NCI-H524 (cell line): ENCODE measurements at regions not wholly inside any gene's neighbourhood (a gene's known extent, or its start where the extent isn't known, plus 50 kb on each side); places are given as distances from the start of the nearest gene placed in this dataset.
A peak's percentile ranks its signal among the peaks of the same experiment; 100 is the strongest.

Source experiments
- DNase-seq, 2 experiments: peaks; one replicate each; lab custom pipeline; 2025; lab: John Stamatoyannopoulos, UW

DNA sequence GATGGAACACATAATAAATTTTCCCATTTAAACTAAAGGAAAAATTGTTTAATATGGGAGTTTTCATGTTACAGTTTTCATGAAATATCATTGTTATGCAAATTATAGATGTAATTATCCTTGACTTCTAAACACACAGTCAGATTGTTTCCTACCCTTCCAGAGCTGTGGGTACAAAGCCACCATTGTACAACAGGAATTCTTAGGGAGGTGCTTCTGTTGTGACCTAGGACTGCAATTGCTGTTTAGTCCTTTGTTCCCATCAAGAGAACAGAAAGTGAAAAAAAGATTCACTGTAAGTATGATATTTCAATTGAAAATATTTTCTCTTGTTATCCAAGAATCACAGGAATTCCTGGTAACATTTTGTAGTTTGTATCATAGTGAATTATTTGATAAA is 455.3 kb upstream of the NAALADL2 start:
- DNase-seq: no peak

DNA sequence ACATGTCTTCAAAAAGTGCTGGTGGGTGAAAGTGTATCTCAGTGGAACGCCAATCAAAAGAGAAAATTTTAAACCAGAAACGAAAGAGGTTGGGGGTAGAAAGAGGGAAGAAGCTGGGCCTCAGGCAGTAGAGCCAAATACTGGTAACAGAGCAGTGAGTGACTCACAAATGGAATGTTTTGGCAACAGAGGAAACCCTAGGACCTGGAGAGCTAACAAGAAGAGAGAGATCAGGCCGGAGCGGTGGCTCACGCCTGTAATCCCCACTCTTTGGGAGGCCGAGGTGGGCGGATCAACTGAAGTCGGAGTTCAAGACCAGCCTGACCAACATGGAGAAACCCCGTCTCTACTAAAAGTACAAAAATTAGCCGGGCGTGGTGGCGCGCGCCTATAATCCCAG is 450.8 kb upstream of the NAALADL2 start:
- no peak for DNase-seq

GRCh38 chr3:174409086-174409743 is 449.9 kb upstream of the NAALADL2 start:
- no peak for DNase-seq

GRCh38 chr3:174413062-174413912 is 445.8 kb upstream of the NAALADL2 start:
- no peak for DNase-seq

- DNase-seq: no peak
These were observed 444.2 kb upstream of the NAALADL2 start for GRCh38 chr3:174414902-174415301.

DNA sequence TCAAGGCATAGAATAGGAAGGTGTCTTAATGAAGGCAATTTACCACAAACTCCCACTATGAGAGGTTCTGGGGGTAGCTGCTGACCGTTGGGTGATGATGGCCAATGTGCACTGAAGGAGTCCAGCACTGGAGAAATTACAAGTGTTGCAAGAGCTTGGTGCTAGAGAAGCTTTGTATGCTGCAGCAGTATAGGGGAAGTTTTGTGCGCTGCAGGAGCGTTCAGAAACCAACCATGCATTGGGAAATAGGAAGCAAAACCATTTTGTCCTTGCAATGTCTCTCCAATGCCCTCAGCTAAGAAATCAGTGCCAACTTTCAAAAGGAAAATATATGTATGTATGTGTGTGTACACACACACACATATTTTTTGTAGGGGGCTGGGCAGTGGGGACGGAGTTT is 441.6 kb upstream of the NAALADL2 start:
- no peak for DNase-seq

- DNase-seq: no peak
These were observed 439.9 kb upstream of the NAALADL2 start for GRCh38 chr3:174419216-174419615.

DNA sequence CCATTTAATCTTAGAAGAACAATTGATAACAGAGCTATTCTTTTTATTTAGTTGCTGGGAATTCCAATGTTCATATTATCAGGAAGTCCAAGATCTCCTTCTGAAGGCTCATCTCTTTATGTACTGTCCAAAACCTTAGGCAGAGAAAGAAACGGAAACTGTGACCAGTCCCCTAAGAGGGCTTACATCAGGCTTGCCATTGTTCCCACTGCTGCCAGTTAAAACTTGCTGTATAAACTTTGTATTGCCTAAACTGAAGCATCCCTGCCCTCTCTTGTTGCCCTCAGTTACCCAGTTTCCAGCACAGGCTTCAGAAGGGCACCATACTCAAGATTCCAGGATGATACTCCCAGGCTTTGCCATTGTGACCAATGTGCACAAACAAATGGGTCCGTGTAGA is 435.2 kb upstream of the NAALADL2 start:
- no peak for DNase-seq

- no peak for DNase-seq
These were observed 434.5 kb upstream of the NAALADL2 start for GRCh38 chr3:174424656-174425055.

DNA sequence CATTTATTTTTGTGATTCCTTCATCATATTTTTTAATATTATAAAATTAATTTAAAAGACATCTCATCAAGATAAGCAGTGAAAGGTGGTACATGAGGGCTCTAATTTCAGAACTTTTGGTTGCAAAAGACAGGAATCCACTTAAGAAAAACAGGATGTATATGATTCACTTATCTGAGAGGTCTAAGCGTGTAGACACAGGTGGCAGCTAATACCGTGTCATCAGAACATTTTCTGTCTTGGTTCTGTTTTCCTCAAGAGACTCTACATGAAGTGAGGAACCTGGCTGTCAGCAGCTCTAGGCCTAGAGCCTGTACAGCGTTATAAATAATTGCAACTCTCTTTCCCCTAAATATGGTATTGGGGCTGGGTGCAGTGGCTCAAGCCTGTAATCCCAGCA is 433.7 kb upstream of the NAALADL2 start:
- no peak for DNase-seq

DNA sequence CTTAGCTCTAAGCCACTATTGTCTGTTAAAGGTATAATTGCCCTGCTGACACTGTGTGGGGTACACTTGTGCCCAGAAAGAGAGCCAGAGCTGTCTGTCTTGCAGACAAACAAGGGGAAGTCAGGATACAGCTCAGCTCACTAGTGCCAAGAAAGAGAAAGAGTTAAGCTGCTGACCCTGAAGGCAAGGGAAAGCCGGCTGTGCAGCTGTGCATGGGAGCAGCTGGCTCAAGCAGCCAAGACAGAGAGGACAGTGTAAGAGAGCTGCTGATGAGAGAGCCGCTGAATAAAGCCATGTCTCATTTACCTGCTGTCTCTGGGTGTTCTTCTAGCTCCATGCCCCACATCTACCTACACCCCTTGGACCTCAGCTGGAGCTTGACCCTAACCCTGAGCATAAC is 428.1 kb upstream of the NAALADL2 start:
- DNase-seq: no peak

DNA sequence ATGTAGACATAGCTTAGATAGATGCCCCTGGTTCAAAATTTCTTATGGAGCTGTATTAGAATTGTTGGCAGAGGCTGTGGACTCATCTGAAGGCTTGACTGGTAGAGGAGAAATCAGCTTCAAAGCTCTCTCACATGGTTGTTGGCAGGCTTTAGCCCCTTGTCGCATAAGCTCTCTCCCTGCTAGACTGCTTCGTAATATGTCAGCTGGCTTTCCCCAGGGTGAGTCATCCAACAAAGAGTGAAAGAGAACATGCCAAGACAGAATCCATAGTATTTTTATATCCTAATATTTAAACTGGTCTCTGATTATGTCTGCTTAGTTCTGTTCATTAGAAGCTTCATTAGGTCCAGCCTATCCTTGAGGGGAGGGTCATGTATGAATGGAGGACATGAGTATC is 427.4 kb upstream of the NAALADL2 start:
- no peak for DNase-seq

GRCh38 chr3:174436367-174436766 is 422.8 kb upstream of the NAALADL2 start:
- no peak for DNase-seq

GRCh38 chr3:174438501-174439145 is 420.5 kb upstream of the NAALADL2 start:
- DNase-seq: no peak

DNA sequence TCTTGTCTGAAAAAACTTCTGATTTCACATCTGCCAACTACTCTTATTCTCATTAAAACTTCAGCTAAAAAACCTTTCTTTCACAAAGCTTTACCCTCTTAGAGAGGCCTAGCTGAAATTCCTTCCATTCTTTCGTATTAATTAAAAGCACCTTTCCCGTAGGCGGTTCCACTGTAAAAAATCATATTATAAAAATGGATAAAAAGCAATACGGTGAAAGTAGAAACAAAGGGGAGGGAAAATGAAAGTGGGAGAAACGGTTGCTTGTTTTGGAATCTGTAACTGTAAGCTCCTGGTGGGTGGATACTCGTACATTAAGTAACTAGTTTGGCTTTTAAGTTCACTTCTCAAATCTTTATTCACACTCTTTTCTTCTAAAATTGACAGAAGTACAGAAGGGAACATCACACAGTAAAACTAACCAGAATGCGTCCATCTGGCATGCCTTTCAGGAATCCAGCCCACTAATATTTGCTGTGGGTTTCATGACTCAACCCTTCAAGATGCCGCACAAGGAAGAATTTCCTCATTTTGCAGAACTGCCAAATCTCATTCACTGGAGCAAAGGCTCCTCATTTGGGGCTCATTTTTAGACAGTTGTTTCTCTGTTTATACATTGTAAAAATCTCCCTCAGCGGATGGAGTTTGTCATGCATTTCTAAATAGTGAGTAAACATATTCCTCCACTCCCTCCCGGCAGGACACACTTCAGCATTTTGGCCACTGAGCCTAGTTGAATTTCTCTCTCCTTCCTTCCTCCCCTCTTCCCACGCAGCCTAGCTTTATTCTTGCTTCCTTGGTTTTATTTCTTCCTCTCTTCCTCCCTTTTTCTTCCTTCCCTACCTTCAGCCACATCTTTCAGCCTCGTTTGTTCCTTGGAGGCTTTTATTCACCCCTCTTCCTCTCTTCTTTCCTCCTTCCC is 419.5 kb upstream of the NAALADL2 start:
- peak in 1 of 2 experiments; percentile 7 for DNase-seq

DNA sequence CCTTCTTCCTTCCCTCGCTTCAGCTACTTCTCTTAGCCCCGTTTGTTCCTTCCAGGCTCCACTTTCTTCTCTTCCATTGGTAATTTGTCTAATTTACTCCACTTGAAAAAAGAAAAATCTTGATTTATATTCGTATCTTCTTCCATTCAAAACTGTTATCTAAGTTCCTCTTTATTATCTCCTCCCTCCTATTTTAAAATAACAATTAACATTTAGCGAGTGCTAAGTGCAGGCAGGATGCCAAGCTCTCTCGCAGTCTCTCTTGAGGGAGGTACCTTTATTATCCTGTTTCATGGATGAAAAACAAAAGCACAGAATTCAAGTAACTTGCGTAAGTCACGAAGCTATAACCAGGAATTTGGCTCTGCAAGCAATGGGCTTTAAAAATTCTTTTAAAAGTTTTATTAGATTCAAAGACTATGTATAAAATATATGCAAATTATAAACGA is 418.9 kb upstream of the NAALADL2 start:
- DNase-seq: peak; percentile 15 to 64

- DNase-seq: peak; percentile 91 to 97
These were observed 418.2 kb upstream of the NAALADL2 start for GRCh38 chr3:174440741-174441587.

GRCh38 chr3:174441588-174442301 is 417.4 kb upstream of the NAALADL2 start:
- DNase-seq: peak; percentile 62 to 71

DNA sequence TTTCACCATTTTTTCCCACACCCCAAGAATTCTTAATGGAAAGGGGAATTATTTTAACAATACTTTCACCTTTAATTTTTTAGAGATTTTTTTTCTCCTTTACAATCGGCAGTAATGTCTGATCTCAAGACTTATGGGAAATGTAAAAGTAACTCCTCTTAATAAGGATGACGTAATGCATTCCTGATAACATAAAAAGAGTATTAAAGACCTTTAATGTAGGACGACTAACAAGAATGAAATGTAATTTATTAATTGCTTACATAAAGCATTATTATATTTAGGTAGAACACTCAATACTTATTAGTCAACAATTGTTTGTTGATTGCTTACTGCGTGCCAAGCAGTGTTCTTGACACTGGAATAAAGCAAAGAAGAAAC is 416.8 kb upstream of the NAALADL2 start:
- DNase-seq: no peak

DNA sequence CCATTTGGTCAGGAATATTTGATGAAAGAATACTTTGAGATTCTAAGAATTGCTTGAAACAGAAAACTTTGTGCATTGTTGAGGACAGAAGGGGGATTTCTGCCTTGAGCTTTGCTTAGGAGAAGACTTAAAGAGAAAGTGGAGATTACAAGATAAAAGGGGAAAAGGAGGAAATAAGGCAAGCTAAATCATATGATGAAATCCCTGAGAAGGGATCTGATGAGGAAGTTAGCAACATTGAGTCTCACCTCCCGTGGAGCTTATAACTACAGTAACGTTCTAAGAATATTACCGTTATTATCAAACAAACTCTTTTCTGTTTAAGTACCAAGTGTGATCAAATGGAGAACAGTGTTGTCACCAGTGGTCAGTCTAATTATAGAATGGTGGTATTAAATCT is 414.7 kb upstream of the NAALADL2 start:
- DNase-seq: no peak
